Mucosa of gallbladder (tissue), 1 donor: ENCODE measurements at regions not wholly inside any gene's neighbourhood (a gene's known extent, or its start where the extent isn't known, plus 50 kb on each side); places are given as distances from the start of the nearest gene placed in this dataset.
"Not testable (repeated sequence)": the region's sequence is repeated elsewhere in the genome, so short reads cannot be mapped to it uniquely, and the experiment has no call there.

Experiments used
- DNase-seq: peaks from one replicate; pipeline ENCODE4 v3.0.0-alpha.2; 2020; ENCODE audit warnings: low spot score
- donor health status: DM: no; HTN: no; CAD: no.

DNA sequence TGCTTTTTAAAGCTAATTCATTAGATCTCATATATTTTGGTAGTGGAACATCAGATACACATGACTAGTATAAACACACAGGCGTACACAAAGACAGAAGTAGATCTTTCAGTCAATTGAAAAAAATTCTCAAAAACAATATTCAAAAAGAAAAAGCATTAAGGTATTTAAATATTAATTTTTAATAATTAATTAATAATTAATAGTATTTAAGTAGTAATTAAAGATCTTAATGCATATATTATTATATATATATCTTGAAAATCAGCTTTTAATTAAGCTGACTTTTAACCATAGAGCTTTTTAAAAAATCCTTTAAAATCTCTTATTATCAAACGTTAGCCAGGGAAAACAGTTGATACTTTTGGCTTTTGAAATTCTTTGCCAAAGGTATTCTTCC is 489.4 kb upstream of the PCDH20 start:
- DNase-seq, result no peak

DNA sequence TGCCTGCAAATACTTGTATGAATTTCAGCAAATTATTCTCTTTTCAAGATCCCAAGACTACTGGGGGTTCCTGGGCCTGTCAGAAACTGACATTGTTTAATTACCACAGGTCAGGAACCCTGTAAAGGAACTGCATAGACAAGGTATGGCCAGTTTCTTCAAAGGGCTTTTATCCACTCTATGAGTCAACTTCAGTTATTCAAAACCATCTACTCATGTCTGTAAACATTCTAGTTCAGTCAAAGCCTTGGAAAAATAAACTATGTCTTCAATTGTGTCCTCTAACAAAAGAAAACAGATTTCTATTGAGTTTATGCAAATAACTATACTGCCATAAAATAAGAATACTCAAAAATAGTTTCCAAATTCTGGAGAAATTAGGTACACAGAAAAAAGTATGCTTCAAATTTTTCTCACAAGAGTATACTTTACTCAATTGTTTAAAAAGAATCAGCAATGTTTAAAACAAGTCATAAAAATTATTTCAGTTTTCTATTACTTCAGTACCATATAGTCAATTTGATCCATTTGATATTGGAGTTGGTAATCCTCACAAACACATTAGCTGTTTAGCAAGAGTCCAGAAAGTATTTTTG is 486.4 kb upstream of the PCDH20 start:
- DNase-seq, result no peak

DNA sequence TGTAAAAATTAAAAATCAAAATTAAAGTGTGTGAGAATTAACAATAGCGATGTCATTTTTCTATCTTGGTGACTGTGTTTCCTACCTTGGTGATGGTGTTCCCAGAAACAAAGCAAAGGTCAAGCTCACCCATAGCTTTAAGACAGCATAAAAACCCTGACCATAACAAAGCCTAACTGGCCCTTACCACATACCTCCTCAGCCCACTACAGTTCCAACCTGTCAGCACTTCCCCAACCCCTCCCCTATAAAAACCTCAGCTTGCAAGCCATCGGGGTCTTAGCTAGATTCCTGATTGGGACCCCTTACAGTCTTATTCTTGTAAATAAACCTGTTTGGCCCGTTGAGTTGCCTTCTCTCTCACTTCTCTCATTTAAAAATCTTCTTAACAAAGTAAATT is 484.4 kb upstream of the PCDH20 start:
- no peak for DNase-seq

DNA sequence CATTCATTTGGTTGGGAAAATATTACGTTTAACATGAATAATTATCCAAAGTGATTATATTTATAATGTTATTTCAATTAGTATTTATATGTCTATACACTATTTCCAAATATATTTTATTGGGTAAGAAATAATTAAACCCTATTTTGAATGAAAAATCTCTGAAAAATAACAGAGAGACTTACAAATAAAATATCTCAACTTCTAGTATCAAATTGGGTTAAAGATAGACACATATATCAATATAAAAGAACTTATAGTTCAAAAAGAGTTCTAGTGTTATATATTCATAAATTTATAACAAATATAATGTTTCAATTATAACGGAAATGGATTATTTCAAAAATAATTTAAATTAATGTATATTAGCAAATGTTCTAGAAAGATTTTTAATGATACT is 482.6 kb upstream of the PCDH20 start:
- DNase-seq, result no peak

DNA sequence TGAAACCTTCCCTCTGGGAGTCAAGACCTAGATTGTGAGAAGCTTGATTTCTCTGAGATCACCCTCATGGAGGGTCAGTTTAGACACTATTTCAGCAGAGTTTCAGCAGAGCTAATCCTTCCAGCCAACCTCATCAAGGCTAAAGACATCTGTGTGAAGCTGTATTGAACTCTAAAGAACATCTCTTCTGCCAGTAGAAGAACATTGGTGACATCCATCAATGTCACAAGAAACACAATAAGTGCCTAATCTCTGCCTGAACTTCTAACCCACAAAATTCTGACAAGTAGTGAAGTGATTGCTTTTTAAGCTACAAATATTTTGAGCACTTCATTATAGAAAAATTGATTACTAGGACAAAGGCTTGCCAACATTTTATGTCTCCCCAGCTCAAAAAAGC is 475.8 kb upstream of the PCDH20 start:
- no peak for DNase-seq

DNA sequence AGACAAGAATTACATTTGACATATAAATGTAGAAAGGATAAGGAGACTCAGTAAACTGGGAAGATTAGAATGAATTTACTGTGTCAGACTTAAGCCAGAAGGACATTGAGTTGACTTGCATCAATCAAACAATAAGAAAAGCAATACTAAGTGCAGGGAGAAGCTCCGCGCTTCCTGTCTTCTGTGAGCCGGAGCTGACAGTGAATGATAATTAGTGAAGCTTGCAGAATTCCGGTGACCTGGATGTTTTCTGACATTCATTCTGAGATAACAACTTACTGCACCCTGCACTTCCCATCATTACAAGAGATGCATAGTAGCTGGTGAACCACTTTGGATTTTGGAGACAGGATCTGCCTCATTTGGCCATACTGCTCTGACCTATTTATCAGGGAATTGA is 469.2 kb upstream of the PCDH20 start:
- no peak for DNase-seq

DNA sequence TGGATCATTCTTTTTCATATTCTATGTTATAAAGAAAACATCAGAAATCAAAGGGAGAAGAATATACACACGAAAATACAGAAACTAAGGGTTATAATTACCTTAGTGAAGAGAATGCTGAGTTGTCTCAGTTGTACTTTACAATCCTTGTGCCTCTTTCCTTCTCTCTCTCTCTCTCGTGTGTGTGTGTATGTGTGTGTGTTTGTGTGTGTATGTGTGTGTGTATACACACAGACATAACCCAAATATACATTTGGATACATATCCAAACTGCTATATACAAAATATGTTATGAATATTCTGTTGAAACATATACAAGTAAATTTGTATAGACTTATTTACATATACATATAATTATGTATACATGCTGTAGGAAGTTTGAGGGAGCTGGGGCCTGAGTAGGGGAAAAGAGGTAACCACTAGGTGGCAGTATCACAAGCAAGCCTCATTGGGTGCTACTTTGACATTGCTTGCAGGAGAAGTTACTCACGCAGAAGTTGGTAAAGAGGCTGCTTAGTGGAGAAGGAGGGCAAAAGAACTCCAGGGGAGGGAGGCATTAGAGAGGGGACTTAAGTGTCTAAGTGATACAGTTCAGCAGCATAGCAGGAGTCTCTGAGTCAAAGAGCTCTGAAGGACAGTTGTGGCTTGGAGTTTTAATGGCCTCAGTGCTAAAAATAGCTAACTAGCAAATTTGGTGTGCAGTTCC is 465.1 kb upstream of the PCDH20 start:
- DNase-seq, result no peak

DNA sequence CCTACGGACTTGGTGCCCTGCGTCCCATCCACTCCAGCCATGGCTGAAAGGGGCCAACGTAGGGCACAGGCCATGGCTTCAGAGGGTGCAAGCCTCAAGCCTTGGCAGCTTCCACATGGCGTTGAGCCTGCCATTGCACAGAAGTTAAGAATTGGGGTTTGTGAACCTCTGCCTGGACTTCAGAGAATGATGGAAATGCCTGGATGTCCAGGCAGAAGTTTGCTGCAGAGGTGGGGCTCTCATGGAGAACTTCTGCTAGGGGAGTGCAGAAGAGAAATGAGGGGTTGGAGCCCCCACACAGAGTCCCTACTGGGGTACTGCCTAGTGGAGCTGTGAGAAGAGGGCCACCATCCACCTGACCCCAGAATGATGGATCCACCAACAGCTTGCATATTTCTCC is 462.9 kb upstream of the PCDH20 start:
- DNase-seq, result not testable (repeated sequence)

DNA sequence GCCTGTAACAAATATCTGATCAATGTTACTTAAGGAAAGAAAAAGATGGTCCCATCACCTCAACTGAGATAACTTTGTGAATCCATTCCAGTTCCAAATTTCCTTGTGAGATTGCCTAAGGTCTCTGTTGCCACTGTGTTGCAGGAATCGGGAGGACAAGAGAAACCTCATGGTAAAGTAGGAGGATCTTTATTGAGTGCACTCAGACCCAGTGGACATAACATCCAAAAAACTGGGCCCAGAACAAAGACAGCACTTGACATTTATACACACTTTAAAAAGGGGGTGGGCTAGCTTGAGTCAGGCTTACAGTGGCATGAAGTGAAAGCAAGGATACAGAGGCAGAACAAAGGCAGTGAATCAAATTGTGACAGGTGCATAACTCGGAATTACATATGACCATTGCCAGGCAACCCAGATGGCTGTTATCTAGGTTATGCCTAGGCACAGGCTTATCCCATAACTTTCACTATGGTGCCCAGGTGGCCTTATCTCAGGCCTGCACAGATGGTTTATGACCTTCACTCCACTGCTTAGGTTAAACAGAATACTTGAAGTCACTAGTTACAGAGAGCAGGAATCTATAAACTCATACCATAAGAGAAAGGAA is 459.4 kb upstream of the PCDH20 start:
- no peak for DNase-seq

DNA sequence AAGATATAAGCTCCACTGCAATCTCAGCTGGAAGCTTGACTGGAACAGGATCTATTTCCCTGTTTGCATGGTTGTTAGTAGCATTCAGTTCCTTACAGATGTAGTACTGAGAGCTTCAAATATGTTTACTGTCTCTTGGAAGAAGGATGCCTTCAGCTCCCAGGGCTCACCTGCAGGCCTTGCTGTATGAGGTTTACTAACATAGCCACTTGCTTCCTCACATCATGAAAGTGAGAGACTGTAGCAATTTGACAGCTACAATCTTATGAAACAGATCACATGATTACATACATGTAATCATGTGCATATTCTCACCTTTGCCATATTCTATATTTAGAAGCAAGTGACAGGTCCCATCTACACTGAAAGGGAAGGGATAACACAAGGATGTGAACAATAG is 458.1 kb upstream of the PCDH20 start:
- DNase-seq, result no peak

DNA sequence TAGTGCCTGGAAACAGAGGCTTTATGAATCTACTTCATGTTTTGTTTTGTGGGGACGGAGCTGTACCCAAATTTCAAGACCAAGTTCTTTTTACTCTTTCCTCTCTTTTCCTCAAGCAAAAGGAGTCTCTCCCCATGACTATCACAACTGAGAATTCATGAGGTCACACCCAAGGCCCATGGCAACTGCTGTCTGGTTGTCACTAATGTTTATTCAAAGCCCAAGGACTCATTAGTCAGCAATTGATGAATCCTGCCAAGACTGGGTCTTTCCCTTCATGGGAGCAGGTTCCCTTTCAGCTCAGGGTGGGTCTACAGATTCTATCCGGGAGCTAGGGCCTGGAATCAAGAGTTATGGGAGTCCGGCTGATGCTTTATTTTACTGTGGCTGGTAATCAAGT is 441.5 kb upstream of the PCDH20 start:
- no peak for DNase-seq

DNA sequence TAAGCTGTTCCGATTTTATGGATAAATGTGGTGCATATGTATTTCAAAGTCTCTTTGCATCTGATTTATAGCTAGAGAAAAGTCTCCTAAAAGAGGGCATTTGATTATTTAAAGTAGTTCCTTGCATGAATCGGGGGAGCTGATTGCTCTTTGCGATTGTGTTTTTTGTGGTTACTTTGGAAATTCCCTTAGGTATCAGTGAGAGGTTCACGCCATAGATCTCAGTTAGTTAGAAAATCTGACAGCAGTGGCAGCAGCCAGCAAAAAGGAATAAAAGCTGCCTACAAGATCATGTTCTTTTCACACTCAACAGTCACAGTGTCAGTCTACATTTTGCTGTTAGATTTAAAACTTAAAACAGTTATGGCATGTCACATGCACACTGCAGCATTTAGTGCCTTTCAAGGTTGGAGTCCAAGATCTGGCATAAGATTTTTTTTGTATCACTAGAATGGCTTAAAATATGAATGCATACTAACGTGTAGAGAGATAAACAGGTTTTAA is 436.5 kb upstream of the PCDH20 start:
- DNase-seq, result no peak

DNA sequence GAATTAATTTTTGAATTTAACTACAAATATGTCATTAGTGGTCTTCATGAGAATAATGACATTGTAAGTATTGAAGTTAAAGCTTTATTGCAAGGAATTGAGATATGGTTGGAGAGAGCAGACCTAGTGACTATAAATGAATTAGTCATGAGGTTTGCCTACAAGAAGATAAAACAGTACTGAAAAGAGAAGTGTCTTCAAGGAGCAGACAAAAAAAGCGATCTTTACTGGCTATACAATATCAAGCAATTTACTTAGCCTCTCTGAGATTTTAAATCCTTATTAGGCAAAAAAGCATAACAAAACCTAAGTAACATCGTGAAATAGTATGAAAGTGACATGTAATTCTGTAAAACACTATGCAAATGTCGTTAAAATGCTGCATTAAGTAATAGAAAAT is 435.1 kb upstream of the PCDH20 start:
- DNase-seq, result no peak

DNA sequence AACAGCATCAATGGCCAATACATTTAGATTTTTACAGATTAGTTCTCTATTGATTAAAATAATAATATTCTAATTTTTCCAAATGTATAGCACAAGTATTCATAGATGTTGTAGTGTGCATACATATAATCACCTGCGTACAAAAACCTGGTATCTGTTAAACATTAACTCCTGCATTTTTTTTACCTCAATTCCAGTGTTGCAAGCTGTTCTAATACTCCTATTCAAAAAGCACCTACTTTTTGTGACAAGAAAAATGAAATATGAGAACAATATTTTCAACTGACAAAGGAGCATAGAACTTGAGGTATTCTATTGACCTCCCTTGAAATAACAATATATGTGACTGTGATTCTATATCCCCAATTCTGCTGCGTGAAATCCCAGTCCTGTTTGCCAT is 422.9 kb upstream of the PCDH20 start:
- no peak for DNase-seq

DNA sequence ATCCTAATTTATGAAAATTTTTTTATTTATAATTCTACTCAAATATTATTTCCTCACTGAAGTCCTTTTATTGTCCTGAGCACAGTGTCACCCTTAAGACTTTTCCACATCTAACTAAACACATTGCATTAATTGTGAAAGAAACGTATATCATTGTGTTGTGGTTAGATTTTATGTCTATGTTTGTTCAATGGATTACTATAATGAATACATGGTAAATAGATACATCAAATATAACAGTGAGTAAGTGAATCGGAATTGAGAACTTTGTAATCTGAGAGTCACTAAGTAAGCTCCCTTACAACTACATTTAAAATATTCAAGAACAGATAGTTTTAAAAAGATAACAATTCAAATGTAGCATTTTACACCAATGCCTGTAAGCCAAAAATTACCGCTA is 417.6 kb upstream of the PCDH20 start:
- no peak for DNase-seq

DNA sequence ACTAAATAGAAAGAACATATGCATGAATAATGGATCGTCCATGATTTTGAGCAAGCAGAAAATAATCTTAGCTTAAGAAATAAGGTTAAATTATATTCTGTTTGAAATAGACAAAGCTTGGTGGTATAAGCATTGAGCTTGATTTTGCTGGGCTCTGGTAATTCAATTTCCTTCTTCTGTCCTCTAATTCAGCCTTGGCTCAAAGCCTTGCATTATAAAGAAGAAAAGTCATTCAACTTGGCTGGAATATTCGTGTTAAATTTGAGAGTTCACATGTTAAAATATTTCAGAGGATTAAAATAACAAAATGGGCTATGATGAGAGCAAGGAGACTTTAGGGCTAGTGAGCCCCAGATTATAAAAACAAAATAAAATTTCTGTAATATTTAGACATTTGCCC is 415.4 kb upstream of the PCDH20 start:
- DNase-seq, result no peak

DNA sequence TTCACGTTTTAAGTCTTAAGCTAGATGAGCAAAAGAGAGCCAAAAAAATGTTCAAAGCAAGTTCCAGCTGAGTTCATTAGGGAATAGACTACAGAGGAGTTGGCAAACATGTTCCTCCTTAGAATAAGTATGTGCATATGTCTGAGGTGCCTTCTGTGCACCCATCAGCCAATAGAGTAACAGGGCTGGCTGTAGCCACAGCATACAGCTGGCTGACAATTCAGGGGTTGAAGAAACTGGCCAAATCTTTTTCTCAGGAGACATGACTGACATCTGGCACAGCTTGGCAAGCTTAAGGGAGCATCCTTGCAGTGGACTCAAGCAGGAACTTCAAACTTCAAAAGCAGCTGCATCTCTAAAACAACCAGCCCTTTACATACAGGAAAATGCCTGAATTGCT is 414.8 kb upstream of the PCDH20 start:
- no peak for DNase-seq

DNA sequence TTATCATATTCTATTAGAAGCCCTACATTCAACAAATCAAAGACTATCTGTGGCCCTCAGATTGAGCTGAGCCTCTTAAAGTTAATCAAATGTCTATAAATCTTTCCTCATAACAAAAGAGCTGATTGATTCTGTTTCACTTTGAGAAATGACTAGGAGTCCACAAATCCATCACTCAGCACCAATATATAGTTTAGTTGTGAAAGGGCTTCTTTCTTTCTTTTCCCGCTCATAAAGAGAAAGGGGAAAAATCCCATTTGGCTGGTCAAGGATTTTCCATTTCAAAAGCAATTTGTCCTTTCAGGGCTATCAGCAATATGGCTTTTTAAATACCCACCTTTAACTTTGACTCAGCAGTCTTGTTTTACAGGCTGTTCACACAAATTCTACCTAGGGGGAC is 408.5 kb upstream of the PCDH20 start:
- no peak for DNase-seq

DNA sequence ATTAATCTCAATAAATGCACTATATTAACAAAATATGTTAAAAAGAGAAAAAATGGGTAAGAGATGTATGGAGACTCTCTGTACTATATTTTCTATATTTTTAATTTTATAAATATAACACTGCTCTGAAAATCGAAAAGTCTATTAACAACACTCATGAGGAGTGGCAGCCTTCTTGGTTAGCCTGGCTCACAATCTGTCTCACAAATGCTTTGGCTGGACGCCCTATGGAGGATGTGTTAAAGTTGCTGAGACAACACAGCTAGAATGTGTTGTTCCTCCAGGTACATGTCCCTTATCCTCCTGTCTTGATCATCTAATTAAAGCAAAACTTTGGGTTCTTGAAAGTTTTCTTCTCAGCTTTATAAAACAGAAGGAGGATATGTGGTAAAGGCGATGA is 396.6 kb upstream of the PCDH20 start:
- no peak for DNase-seq

DNA sequence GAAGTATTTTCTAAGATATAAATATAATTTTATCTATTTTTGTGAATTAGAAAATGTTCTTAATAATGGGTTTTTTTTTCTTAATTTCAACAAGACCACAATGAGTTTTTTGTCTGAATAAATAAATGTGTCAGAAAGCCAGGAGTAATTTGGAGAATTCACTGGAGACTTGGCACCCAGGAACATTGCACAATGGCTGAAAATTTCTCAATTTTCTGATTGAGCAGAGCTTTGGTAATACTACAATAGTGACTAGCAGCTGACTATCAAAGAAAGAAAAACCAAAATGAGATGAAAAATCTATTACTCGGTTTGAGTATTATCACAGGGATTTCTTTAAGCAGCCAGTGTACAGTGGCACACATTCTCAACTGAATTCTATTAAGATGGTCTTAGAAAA is 394.4 kb upstream of the PCDH20 start:
- DNase-seq, result no peak

DNA sequence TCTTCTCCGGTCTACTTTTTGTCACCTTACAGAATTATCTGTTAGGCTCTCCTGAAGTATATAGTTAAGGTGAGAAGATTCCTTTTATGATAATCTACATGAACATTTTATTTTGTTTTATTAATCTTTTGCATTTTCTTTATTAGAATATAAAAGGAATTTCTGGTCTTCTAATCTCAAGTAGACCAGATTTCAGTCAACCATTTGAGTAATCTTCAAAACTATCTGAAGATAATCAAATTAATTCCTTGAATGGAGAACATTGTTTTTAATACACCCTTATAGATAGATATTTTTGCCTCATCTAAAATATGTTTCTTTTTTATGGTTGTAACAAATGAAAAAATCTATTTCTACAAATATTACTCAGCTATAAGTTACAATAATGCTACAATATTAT is 381.7 kb upstream of the PCDH20 start:
- no peak for DNase-seq

DNA sequence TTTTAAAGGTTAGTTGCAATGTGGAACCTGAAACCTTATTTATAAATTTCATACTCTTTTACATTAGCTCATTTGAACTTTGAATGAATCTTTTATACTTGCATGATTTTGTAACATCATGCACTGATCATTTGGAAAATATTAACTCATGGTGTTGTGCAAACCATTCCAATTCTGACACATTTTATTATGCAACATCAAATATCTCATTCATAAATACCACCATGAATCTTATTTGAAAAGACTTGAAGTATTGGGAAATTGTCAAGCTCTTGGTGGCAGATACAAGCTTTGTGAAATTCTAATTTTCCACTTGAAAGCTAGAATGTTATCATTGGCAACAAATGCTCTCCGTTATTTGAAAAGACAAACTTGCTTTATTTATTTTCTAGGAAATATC is 379.9 kb upstream of the PCDH20 start:
- no peak for DNase-seq

DNA sequence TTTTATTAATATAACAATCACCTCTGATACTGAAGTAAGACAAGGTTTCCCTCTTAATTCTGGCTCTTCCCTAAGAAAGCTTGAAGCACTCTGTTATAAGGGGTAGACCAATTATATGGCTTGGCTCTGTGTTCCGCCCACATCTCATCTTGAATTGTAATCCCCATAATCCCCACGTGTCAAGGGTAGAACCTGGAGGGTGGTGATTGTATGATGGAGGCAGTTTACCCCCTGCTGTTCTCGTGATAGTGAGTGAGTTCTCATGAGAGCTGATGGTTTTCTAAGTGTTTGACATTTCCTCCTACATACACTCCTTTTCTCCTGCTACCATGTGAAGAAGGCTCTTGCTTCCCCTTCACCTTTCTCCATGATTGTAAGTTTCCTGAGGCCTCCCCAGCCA is 363.8 kb upstream of the PCDH20 start:
- DNase-seq, result no peak

DNA sequence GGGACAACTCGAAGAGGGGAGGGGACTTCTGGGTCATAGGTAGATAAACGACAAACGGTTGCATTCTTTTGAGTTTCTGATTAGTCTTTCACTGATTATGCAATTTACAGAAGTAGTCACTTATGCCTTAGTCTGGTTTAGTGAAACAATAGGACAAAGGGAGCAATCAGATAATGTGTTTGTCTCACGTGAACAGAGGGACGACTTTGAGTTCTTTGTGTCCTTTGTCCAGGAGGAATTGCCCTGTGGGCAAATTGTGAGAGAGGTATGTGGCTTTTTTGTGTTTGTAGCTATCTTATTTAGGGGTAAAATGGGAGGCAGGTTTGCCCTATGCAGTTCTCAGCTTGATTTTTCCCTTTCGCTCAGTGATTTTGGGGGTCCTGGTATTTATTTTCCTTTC is 362.9 kb upstream of the PCDH20 start:
- no peak for DNase-seq
